OCI-LY1 (cell line): ENCODE measurements at regions not wholly inside any gene's neighbourhood (a gene's known extent, or its start where the extent isn't known, plus 50 kb on each side); places are given as distances from the start of the nearest gene placed in this dataset.

Experiments
- CTCF ChIP-seq: fragments of 200-600 bp; sonication (generic), shearing (Covaris generic); IDR thresholded peaks from 2 replicates; pipeline ENCODE4 v1.5.1; 2017; ENCODE audit warnings: mild to moderate bottlenecking, antibody characterized with exemption, low read length, moderate library complexity, mixed read lengths
- EZH2 ChIP-seq: fragments of 200-600 bp; sonication (generic), shearing (Covaris generic); IDR thresholded peaks from 2 replicates; pipeline ENCODE4 v1.8.0; 2017; ENCODE audit warnings: borderline replicate concordance, mixed run types, mild to moderate bottlenecking, antibody characterized with exemption, low read length, moderate library complexity, mixed read lengths

- TF ChIP-seq EZH2 = no peak
- no peak for TF ChIP-seq CTCF
Measured at GRCh38 chr3:188993181-188993580, 178.6 kb upstream of the TPRG1 start.
